Esophagus muscularis mucosa (tissue), 4 donors: ENCODE measurements at regions not wholly inside any gene's neighbourhood (a gene's known extent, or its start where the extent isn't known, plus 50 kb on each side); places are given as distances from the start of the nearest gene placed in this dataset.

ENCODE experiments used
- EP300 ChIP-seq: sonication (generic); formaldehyde crosslinking; IDR thresholded peaks from one replicate; pipeline ENCODE4 v1.6.1; 2017; ENCODE audit warnings: antibody characterized with exemption
- POLR2A ChIP-seq: fragments of 450-650 bp; IDR thresholded peaks from one replicate; pipeline ENCODE4 v1.6.1; 2017; ENCODE audit warnings: antibody characterized with exemption, moderate library complexity, mild to moderate bottlenecking, low read depth
- TF ChIP-seq, protein P1 (sequence below), 3 experiments: fragments of 200-600 bp in 2 of 3; fragments of 450-650 bp in 1 of 3; sonication (generic) in 2 of 3; IDR thresholded peaks; one replicate each; pipeline ENCODE4 v1.5.1; 2017 to 2019; ENCODE audit warnings: antibody characterized with exemption in 3 of 3, mild to moderate bottlenecking in 2 of 3, moderate library complexity in 1 of 3

DNA sequence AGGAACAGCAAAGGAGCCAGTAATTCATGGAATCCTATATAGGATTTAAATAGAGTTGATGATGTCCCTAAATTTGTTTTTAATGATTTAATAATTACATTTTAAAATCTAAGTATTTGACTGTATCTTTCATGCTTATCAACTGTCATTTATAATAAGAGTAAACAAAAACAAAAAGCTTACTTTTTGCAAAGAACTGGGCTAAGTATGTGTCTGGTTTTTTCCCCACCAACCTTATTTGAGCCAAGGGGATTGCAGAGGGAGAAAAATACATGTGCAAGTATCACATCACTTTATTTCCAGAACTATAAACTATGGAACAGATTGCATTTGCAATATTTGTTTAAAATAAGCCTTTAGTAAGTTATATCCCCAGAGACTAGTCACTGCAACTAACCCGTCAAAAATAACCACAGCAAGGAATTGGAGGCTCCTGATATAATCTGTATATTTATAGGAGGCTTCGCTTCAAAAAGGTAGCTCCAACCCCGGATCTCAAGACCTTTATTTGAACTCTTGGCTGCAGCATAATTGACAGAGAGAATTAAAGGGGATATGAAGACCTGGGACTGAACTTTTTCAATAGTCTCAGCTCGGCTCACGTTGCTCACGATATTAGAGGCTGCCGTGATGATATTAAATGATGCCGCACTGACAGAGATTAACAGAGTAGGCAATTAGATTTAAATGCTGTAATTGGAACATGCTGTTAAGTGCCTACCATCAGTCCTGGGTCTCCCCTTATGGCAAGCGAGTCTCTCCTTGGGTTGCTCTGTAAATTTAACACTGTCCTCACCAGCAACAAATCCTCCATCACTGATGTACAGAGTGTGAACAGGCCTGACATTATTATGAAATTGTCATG, 329.1 kb upstream of the NFIA start:
- no peak for TF ChIP-seq POLR2A
- TF ChIP-seq EP300, result no peak
- TF ChIP-seq, protein P1, sequence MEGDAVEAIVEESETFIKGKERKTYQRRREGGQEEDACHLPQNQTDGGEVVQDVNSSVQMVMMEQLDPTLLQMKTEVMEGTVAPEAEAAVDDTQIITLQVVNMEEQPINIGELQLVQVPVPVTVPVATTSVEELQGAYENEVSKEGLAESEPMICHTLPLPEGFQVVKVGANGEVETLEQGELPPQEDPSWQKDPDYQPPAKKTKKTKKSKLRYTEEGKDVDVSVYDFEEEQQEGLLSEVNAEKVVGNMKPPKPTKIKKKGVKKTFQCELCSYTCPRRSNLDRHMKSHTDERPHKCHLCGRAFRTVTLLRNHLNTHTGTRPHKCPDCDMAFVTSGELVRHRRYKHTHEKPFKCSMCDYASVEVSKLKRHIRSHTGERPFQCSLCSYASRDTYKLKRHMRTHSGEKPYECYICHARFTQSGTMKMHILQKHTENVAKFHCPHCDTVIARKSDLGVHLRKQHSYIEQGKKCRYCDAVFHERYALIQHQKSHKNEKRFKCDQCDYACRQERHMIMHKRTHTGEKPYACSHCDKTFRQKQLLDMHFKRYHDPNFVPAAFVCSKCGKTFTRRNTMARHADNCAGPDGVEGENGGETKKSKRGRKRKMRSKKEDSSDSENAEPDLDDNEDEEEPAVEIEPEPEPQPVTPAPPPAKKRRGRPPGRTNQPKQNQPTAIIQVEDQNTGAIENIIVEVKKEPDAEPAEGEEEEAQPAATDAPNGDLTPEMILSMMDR (IDR thresholded peaks at IDR 0.05), result no peak
